HL-60 (cell line): ENCODE measurements at regions not wholly inside any gene's neighbourhood (a gene's known extent, or its start where the extent isn't known, plus 50 kb on each side); places are given as distances from the start of the nearest gene placed in this dataset.

Experiments used
- POLR2AphosphoS5 ChIP-seq: IDR thresholded peaks from 2 replicates; pipeline ENCODE4 v1.6.1; 2012; ENCODE audit warnings: low read depth
- TF ChIP-seq, protein P1 (sequence below): IDR thresholded peaks from one replicate; pipeline ENCODE4 v1.5.1; 2011; ENCODE audit warnings: low read length, control low read depth, inconsistent platforms; ENCODE audit not compliant: insufficient read depth

DNA sequence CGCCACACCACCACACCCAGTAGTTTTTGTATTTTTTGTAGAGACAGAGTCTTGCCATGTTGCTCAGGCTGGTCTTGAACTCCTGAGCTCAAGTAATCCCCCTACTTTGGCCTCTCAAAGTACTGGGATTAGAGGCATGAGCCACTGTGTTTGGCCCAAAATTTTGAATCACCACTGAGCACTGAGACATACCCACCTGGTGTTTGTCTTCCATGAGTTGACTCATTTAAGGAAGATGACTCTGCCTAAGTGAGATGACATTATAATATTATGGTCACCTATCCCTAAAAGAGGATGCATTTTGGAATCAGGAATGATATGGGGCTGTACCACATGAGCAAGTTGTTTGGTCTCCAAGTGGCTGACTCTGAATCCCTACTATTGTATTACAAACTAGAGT, 54.6 kb upstream of the RNF217 start:
- TF ChIP-seq, protein P1, sequence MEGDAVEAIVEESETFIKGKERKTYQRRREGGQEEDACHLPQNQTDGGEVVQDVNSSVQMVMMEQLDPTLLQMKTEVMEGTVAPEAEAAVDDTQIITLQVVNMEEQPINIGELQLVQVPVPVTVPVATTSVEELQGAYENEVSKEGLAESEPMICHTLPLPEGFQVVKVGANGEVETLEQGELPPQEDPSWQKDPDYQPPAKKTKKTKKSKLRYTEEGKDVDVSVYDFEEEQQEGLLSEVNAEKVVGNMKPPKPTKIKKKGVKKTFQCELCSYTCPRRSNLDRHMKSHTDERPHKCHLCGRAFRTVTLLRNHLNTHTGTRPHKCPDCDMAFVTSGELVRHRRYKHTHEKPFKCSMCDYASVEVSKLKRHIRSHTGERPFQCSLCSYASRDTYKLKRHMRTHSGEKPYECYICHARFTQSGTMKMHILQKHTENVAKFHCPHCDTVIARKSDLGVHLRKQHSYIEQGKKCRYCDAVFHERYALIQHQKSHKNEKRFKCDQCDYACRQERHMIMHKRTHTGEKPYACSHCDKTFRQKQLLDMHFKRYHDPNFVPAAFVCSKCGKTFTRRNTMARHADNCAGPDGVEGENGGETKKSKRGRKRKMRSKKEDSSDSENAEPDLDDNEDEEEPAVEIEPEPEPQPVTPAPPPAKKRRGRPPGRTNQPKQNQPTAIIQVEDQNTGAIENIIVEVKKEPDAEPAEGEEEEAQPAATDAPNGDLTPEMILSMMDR, result no peak
- TF ChIP-seq POLR2AphosphoS5, result no peak
